GM23338 (cell line): ENCODE measurements at regions not wholly inside any gene's neighbourhood (a gene's known extent, or its start where the extent isn't known, plus 50 kb on each side); places are given as distances from the start of the nearest gene placed in this dataset.

Source experiments
- ATAC-seq: fragments of 200-7000 bp; cut with Tn5 transposase; 3 replicates; pipeline ENCODE4 v1.9.1; 2020
- DNase-seq: peaks from one replicate; pipeline ENCODE4 v3.0.0-alpha.2; 2015; ENCODE audit warnings: low spot score
- H2AFZ ChIP-seq: fragments of 200-600 bp; sonication (generic); 2 replicates; pipeline ENCODE4 v1.8.0; 2016; ENCODE audit warnings: antibody characterized with exemption, mild to moderate bottlenecking, moderate library complexity
- H3F3A ChIP-seq: fragments of 200-600 bp; sonication (generic); replicated peaks from 2 replicates; pipeline ENCODE4 v1.8.0; 2017; ENCODE audit warnings: antibody characterized with exemption, mixed run types, low read depth
- H3K27ac ChIP-seq: fragments of 200-600 bp; sonication (generic); 2 replicates; pipeline ENCODE4 v1.6.1; 2016; ENCODE audit warnings: low read depth
- H3K27me3 ChIP-seq: fragments of 200-600 bp; sonication (generic); 2 replicates; pipeline ENCODE4 v1.8.0; 2016; ENCODE audit warnings: mild to moderate bottlenecking, mixed run types, moderate library complexity; ENCODE audit not compliant: insufficient read depth
- H3K36me3 ChIP-seq: fragments of 200-600 bp; sonication (generic); 2 replicates; pipeline ENCODE4 v1.8.0; 2016; ENCODE audit warnings: mild to moderate bottlenecking; ENCODE audit not compliant: insufficient read depth
- H3K4me1 ChIP-seq: fragments of 200-600 bp; sonication (generic); 2 replicates; pipeline ENCODE4 v1.8.0; 2016; ENCODE audit warnings: mild to moderate bottlenecking, moderate library complexity; ENCODE audit not compliant: insufficient read depth
- H3K4me2 ChIP-seq: fragments of 200-600 bp; sonication (generic); 2 replicates; pipeline ENCODE4 v1.7.1; 2017; ENCODE audit warnings: mixed run types
- H3K4me3 ChIP-seq: fragments of 200-600 bp; sonication (generic); 2 replicates; pipeline ENCODE4 v1.6.1; 2016; ENCODE audit warnings: mixed run types
- H3K79me2 ChIP-seq: fragments of 200-600 bp; sonication (generic); replicated peaks from 2 replicates; pipeline ENCODE4 v1.8.0; 2017; ENCODE audit warnings: mild to moderate bottlenecking; ENCODE audit not compliant: insufficient read depth
- H3K9me2 ChIP-seq: fragments of 200-600 bp; sonication (generic); 2 replicates; pipeline ENCODE4 v1.8.0; 2017; ENCODE audit not compliant: insufficient read depth
- H4K20me1 ChIP-seq: fragments of 200-600 bp; sonication (generic); replicated peaks from 2 replicates; pipeline ENCODE4 v1.8.0; 2017; ENCODE audit warnings: mild to moderate bottlenecking; ENCODE audit not compliant: insufficient read depth
- H3K27ac Mint-ChIP-seq: 2 replicates; pipeline ENCODE4 v1.8.0; 2020; ENCODE audit warnings: inconsistent platforms, mild to moderate bottlenecking, moderate library complexity, mixed read lengths
- H3K27me3 Mint-ChIP-seq: 3 replicates; pipeline ENCODE4 v1.8.0; 2022; ENCODE audit warnings: low read depth, mild to moderate bottlenecking, moderate library complexity, mixed read lengths, inconsistent platforms; ENCODE audit not compliant: insufficient read depth, poor library complexity
- H3K36me3 Mint-ChIP-seq: 3 replicates; pipeline ENCODE4 v1.8.0; 2021; ENCODE audit warnings: low read depth, mild to moderate bottlenecking, inconsistent platforms, moderate library complexity, mixed read lengths
- H3K4me1 Mint-ChIP-seq: 3 replicates; pipeline ENCODE4 v1.8.0; 2020; ENCODE audit warnings: mild to moderate bottlenecking, inconsistent platforms, mixed read lengths
- H3K4me3 Mint-ChIP-seq: 3 replicates; pipeline ENCODE4 v1.8.0; 2021; ENCODE audit warnings: moderate library complexity, mild to moderate bottlenecking, inconsistent platforms, mixed read lengths
- H3K9me3 Mint-ChIP-seq: 3 replicates; pipeline ENCODE4 v1.8.0; 2020; ENCODE audit warnings: moderate library complexity, mild to moderate bottlenecking, inconsistent platforms, mixed read lengths
- ETS1 ChIP-seq: IDR thresholded peaks from 2 replicates; pipeline ENCODE4 v1.6.1; 2016; ENCODE audit warnings: antibody characterized with exemption
- EZH2 ChIP-seq: fragments of 200-600 bp; sonication (generic); IDR thresholded peaks from one replicate; pipeline ENCODE4 v1.8.0; 2017; ENCODE audit warnings: antibody characterized with exemption, mild to moderate bottlenecking, low read depth; ENCODE audit not compliant: unreplicated experiment
- EZH2phosphoT487 ChIP-seq: fragments of 200-600 bp; sonication (generic); IDR thresholded peaks from one replicate; pipeline ENCODE4 v1.8.1; 2018; ENCODE audit warnings: antibody characterized with exemption; ENCODE audit not compliant: unreplicated experiment
- REST ChIP-seq: IDR thresholded peaks from one replicate; pipeline ENCODE4 v1.6.1; 2018; ENCODE audit warnings: antibody characterized with exemption; ENCODE audit not compliant: unreplicated experiment
- STAT1 ChIP-seq: IDR thresholded peaks from one replicate; pipeline ENCODE4 v1.6.1; 2016; ENCODE audit warnings: antibody characterized with exemption; ENCODE audit not compliant: unreplicated experiment
- ZNF331 ChIP-seq: fragments of 250-450 bp; sonication (Bioruptor Pico); IDR thresholded peaks from 2 replicates; pipeline ENCODE4 v1.5.0; 2020; ENCODE audit warnings: low read depth, mild to moderate bottlenecking, moderate library complexity
- ZNF462 ChIP-seq: fragments of 250-450 bp; sonication (Bioruptor Pico); IDR thresholded peaks from 2 replicates; pipeline ENCODE4 v1.5.0; 2020; ENCODE audit warnings: mild to moderate bottlenecking, moderate library complexity

- Histone ChIP-seq H3K4me1 (no peaks in the 10 kb centered on the region; the same call in 1 of the 2 replicates), H3F3A (no peaks in the 10 kb centered on the region), H3K79me2 (no peaks in the 10 kb centered on the region), H3K27ac (no peak overlapping the region), H2AFZ (no peak overlapping the region), H3K4me2 (no peak overlapping the region), H3K27me3 (no peaks in the 10 kb centered on the region), H4K20me1 (no peaks in the 10 kb centered on the region), H3K4me3 (no peak overlapping the region), H3K9me2 (no peaks in the 10 kb centered on the region), H3K36me3 (no peaks in the 10 kb centered on the region; the same call in 1 of the 2 replicates)
- Mint-ChIP-seq H3K4me3 (no peak overlapping the region), H3K4me1 (peaks cover 6% of the 10 kb centered on the region; the same call in 2 of the 3 replicates), H3K27ac (no peak overlapping the region), H3K9me3 (peaks cover 6% of the 10 kb centered on the region; the same call in 1 of the 3 replicates), H3K36me3 (no peaks in the 10 kb centered on the region; the same call in 2 of the 3 replicates), H3K27me3 (no peaks in the 10 kb centered on the region)
- TF ChIP-seq REST (no peak), EZH2 (no peak), STAT1 (no peak), ZNF462 (no peak), ZNF331 (CRISPR knock-in tag) (no peak), EZH2phosphoT487 (no peak), ETS1 (no peak)
- ATAC-seq: no peak
- no peak for DNase-seq
Observed at GRCh38 chrX:10379878-10380277, 223.1 kb downstream of the CLCN4 start.
